GM18907 (cell line): ENCODE measurements at regions not wholly inside any gene's neighbourhood (a gene's known extent, or its start where the extent isn't known, plus 50 kb on each side); places are given as distances from the start of the nearest gene placed in this dataset.
"Not testable (repeated sequence)": the region's sequence is repeated elsewhere in the genome, so short reads cannot be mapped to it uniquely, and the experiment has no call there.

Experiments
- ATAC-seq: cut with Tn5 transposase; IDR thresholded peaks from one replicate; pipeline ENCODE4 v1.9.1; 2021; ENCODE audit warnings: mild to moderate bottlenecking, moderate library complexity; ENCODE audit not compliant: unreplicated experiment

GRCh38 chr1:228889289-228889688 lies 154.0 kb downstream of the RHOU start:
- no peak for ATAC-seq

GRCh38 chr1:228891272-228892034 lies 156.2 kb downstream of the RHOU start:
- no peak for ATAC-seq

- ATAC-seq, result not testable (repeated sequence)
Observed at GRCh38 chr1:228892200-228892599, 156.9 kb downstream of the RHOU start.

GRCh38 chr1:228894442-228894989 lies 159.2 kb downstream of the RHOU start:
- ATAC-seq, result no peak

GRCh38 chr1:228897901-228898300 lies 162.6 kb downstream of the RHOU start:
- no peak for ATAC-seq

- peak; percentile 59 for ATAC-seq
Observed at GRCh38 chr1:228898582-228898992, 163.3 kb downstream of the RHOU start.

GRCh38 chr1:228899421-228899956 lies 164.2 kb downstream of the RHOU start:
- ATAC-seq, result no peak

- ATAC-seq, result no peak
Observed at GRCh38 chr1:228900099-228900885, 165.0 kb downstream of the RHOU start.

GRCh38 chr1:228900886-228901392 lies 165.7 kb downstream of the RHOU start:
- no peak for ATAC-seq

- no peak for ATAC-seq
Observed at GRCh38 chr1:228901936-228902681, 166.8 kb downstream of the RHOU start.

- ATAC-seq, result no peak
Observed at GRCh38 chr1:228902781-228903433, 167.6 kb downstream of the RHOU start.

- ATAC-seq, result no peak
Observed at GRCh38 chr1:228903434-228904071, 168.3 kb downstream of the RHOU start.

GRCh38 chr1:228904222-228904621 lies 168.9 kb downstream of the RHOU start:
- no peak for ATAC-seq

GRCh38 chr1:228905701-228906101 lies 170.4 kb downstream of the RHOU start:
- no peak for ATAC-seq

- ATAC-seq, result no peak
Observed at GRCh38 chr1:228906223-228906860, 171.1 kb downstream of the RHOU start.

- no peak for ATAC-seq
Observed at GRCh38 chr1:228911225-228912210, 176.2 kb downstream of the RHOU start.

GRCh38 chr1:228913626-228914414 lies 178.5 kb downstream of the RHOU start:
- ATAC-seq, result no peak
